Uterus (tissue), 3 donors: ENCODE measurements at regions not wholly inside any gene's neighbourhood (a gene's known extent, or its start where the extent isn't known, plus 50 kb on each side); places are given as distances from the start of the nearest gene placed in this dataset.

Experiments used
- DNase-seq, 2 donors: peaks; one replicate each; pipeline ENCODE4 v3.0.0-alpha.2; 2019 to 2020
- H3K27ac ChIP-seq, 2 donors: fragments of 200-600 bp; sonication (generic); 1 replicate in 1 of 2; 2 replicates in 1 of 2; pipeline ENCODE4 v1.5.1; 2016 to 2018
- H3K27me3 ChIP-seq, 2 donors: fragments of 200-600 bp; sonication (generic); one replicate each; pipeline ENCODE4 v1.5.1; 2018 to 2019; ENCODE audit warnings: control low read depth in 1 of 2
- H3K36me3 ChIP-seq, 2 donors: fragments of 200-600 bp; sonication (generic); one replicate each; pipeline ENCODE4 v1.5.1; 2019; ENCODE audit warnings: control low read depth in 1 of 2
- H3K4me1 ChIP-seq, 2 donors: fragments of 200-600 bp; sonication (generic); one replicate each; pipeline ENCODE4 v1.5.1; 2018 to 2019; ENCODE audit warnings: control low read depth in 1 of 2
- H3K4me3 ChIP-seq, 2 donors: fragments of 200-600 bp; sonication (generic); 1 replicate in 1 of 2; 2 replicates in 1 of 2; pipeline ENCODE4 v1.5.1; 2018 to 2019; ENCODE audit warnings: mild to moderate bottlenecking in 1 of 2
- H3K9me3 ChIP-seq, 2 donors: fragments of 200-600 bp; sonication (generic); one replicate each; pipeline ENCODE4 v1.5.1; 2019; ENCODE audit warnings: control low read depth in 1 of 2
- CTCF ChIP-seq, 4 experiments: fragments of 200-600 bp in 2 of 4; fragments of 450-650 bp in 2 of 4; sonication (generic) in 2 of 4; IDR thresholded peaks; one replicate each; pipeline ENCODE4 v1.5.1; 2016 to 2019; ENCODE audit warnings: antibody characterized with exemption in 4 of 4, mild to moderate bottlenecking in 2 of 4, moderate library complexity in 1 of 4
- POLR2A ChIP-seq, 2 donors: fragments of 450-650 bp; IDR thresholded peaks; one replicate each; pipeline ENCODE4 v1.6.1; 2016; ENCODE audit warnings: antibody characterized with exemption in 2 of 2, mild to moderate bottlenecking in 1 of 2, moderate library complexity in 1 of 2
- intact Hi-C: fragments of 100-400 bp; cut with DNase I; formaldehyde crosslinking; loops from one replicate; pipeline ENCODE4 v1.15.1; 2023; ENCODE audit warnings: low total_unique reads
- donor health status: DM: yes; HTN: yes; CAD: no.

GRCh38 chr2:182477774-182478173 is 50.9 kb upstream of the PDE1A start:
- no peaks in the 10 kb centered on the region for H3K27me3 ChIP-seq
- DNase-seq = no peak
- no peak overlapping the region for H3K27ac ChIP-seq
- H3K9me3 ChIP-seq = no peaks in the 10 kb centered on the region
- no peaks in the 10 kb centered on the region for H3K4me1 ChIP-seq
- intact Hi-C loops = no loop called here
- no peak for TF ChIP-seq POLR2A (IDR thresholded peaks at IDR 0.05)
- TF ChIP-seq CTCF (IDR thresholded peaks at IDR 0.05) = no peak
- H3K4me3 ChIP-seq = no peak overlapping the region
- H3K36me3 ChIP-seq = no peaks in the 10 kb centered on the region

- peaks cover 0 to 3% of the 10 kb centered on the region in 2 donors for H3K36me3 ChIP-seq
- intact Hi-C loops = no loop called here
- H3K4me1 ChIP-seq = no peaks in the 10 kb centered on the region
- no peak for DNase-seq
- H3K27me3 ChIP-seq = no peaks in the 10 kb centered on the region
- H3K27ac ChIP-seq = no peak overlapping the region
- no peaks in the 10 kb centered on the region for H3K9me3 ChIP-seq
- H3K4me3 ChIP-seq = no peak overlapping the region
- TF ChIP-seq POLR2A (IDR thresholded peaks at IDR 0.05) (no peak), CTCF (IDR thresholded peaks at IDR 0.05) (no peak)
These were observed 54.8 kb upstream of the PDE1A start for GRCh38 chr2:182481676-182482075.

- Histone ChIP-seq H3K36me3 (peaks cover 0 to 3% of the 10 kb centered on the region in 2 donors), H3K9me3 (no peaks in the 10 kb centered on the region), H3K4me3 (no peak overlapping the region), H3K4me1 (no peaks in the 10 kb centered on the region), H3K27ac (no peak overlapping the region), H3K27me3 (no peaks in the 10 kb centered on the region)
- no peak for DNase-seq
- no peak for TF ChIP-seq POLR2A (IDR thresholded peaks at IDR 0.05)
- no peak for TF ChIP-seq CTCF (IDR thresholded peaks at IDR 0.05)
- intact Hi-C loops = no loop called here
These were observed 55.7 kb upstream of the PDE1A start for GRCh38 chr2:182482511-182482910.

- TF ChIP-seq CTCF (IDR thresholded peaks at IDR 0.05) (no peak), POLR2A (IDR thresholded peaks at IDR 0.05) (no peak)
- Histone ChIP-seq H3K27ac (no peak overlapping the region), H3K4me1 (no peaks in the 10 kb centered on the region), H3K27me3 (no peaks in the 10 kb centered on the region), H3K4me3 (no peak overlapping the region), H3K36me3 (no peaks in the 10 kb centered on the region), H3K9me3 (no peaks in the 10 kb centered on the region)
- no peak for DNase-seq
- intact Hi-C loops = no loop called here
These were observed 69.8 kb upstream of the PDE1A start for GRCh38 chr2:182496596-182496995.

- TF ChIP-seq CTCF (IDR thresholded peaks at IDR 0.05) = no peak
- no peak for TF ChIP-seq POLR2A (IDR thresholded peaks at IDR 0.05)
- H3K36me3 ChIP-seq = no peaks in the 10 kb centered on the region
- intact Hi-C loops = no loop called here
- no peak for DNase-seq
- no peaks in the 10 kb centered on the region for H3K4me1 ChIP-seq
- H3K27me3 ChIP-seq = no peaks in the 10 kb centered on the region
- no peaks in the 10 kb centered on the region for H3K9me3 ChIP-seq
- no peak overlapping the region for H3K4me3 ChIP-seq
- no peak overlapping the region for H3K27ac ChIP-seq
These were observed 73.1 kb upstream of the PDE1A start for GRCh38 chr2:182499706-182500470.
